ENCODE measurements at regions not wholly inside any gene's neighbourhood (a gene's known extent, or its start where the extent isn't known, plus 50 kb on each side); places are given as distances from the start of the nearest gene placed in this dataset.

DNA sequence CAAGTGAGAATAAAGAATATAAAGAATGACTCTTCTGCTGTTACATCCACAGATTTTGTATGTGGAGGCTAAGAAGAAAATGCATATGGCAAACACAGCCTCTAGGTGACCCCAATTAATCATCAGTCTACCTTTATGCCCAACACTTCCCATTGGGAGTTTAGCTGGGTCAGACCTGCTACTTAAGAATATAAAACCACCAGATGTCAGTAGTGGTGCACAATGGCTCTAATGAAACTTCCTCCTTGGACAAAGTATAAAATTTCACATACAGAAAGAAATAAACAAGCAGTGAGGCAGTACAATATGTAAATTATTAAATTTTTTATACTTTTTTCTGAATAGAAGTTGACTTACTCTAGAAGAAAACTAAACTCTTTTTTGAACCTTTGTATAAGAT, 539.9 kb downstream of the BRINP1 start:
- H3K4me3 ChIP-seq (ENCODE audit: low read depth, low read length): no peak overlapping the region
- H3K27me3 Mint-ChIP-seq (ENCODE audit: insufficient read depth, unreplicated experiment): no peaks in the 10 kb centered on the region
- H3K27ac Mint-ChIP-seq (ENCODE audit: unreplicated experiment): no peak overlapping the region
- no peak for DNase-seq
- BruUV-seq (replicated peaks): no TSS peak
- TF ChIP-seq, protein P1, sequence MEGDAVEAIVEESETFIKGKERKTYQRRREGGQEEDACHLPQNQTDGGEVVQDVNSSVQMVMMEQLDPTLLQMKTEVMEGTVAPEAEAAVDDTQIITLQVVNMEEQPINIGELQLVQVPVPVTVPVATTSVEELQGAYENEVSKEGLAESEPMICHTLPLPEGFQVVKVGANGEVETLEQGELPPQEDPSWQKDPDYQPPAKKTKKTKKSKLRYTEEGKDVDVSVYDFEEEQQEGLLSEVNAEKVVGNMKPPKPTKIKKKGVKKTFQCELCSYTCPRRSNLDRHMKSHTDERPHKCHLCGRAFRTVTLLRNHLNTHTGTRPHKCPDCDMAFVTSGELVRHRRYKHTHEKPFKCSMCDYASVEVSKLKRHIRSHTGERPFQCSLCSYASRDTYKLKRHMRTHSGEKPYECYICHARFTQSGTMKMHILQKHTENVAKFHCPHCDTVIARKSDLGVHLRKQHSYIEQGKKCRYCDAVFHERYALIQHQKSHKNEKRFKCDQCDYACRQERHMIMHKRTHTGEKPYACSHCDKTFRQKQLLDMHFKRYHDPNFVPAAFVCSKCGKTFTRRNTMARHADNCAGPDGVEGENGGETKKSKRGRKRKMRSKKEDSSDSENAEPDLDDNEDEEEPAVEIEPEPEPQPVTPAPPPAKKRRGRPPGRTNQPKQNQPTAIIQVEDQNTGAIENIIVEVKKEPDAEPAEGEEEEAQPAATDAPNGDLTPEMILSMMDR (IDR thresholded peaks at IDR 0.05; ENCODE audit: insufficient read depth in 1 of 2, low read depth in 1 of 2, low read length in 1 of 2, severe bottlenecking in 1 of 2, unreplicated experiment in 1 of 2): peak in 1 of 2 experiments; percentile 2
- no peaks in the 10 kb centered on the region for H3K9me3 ChIP-seq
- H3K4me3 Mint-ChIP-seq (ENCODE audit: unreplicated experiment): no peak overlapping the region
- CTCF ChIA-PET: no interaction called here
- H3K27me3 ChIP-seq (replicated peaks; ENCODE audit: control insufficient read depth, insufficient read depth, low read length): no peaks in the 10 kb centered on the region
- intact Hi-C loops (cut with micrococcal nuclease; ENCODE audit: unreplicated experiment): loop anchor here (2.0 kb wide), 1 partner anchor 461 kb away; no protein-coding TSS in a partner anchor
- no peaks in the 10 kb centered on the region for H3K4me1 Mint-ChIP-seq (ENCODE audit: low read depth, unreplicated experiment)
- POLR2A ChIA-PET: no interaction called here
- H3K36me3 ChIP-seq (ENCODE audit: control insufficient read depth, insufficient read depth, low read length): no peaks in the 10 kb centered on the region
- no peaks in the 10 kb centered on the region for H3K36me3 Mint-ChIP-seq (ENCODE audit: insufficient read depth, unreplicated experiment)
- no peaks in the 10 kb centered on the region for H3K9me3 Mint-ChIP-seq (ENCODE audit: unreplicated experiment)
- no peaks in the 10 kb centered on the region for H3K4me1 ChIP-seq

DNA sequence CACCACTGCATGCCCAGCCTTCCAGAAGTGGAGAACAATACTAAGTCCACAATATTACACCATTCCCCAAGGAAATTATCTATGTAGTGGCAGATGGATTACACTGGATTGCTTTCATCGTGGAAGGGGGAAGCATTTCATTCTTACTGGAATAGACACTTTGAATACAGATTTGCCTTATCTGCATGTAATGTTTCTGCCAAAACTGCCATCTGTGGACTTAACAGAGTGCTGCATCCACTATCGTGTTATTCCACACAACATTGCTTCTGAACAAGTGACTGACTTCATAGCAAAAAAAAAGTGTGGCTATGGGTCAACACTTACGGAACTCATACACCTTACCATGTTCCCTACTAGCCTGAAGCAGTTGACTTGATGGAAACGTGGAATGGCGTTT, 536.9 kb downstream of the BRINP1 start:
- H3K4me3 ChIP-seq (ENCODE audit: low read depth, low read length): no peak overlapping the region
- H3K9me3 ChIP-seq: no peaks in the 10 kb centered on the region
- H3K27me3 ChIP-seq (replicated peaks; ENCODE audit: control insufficient read depth, insufficient read depth, low read length): no peaks in the 10 kb centered on the region
- Mint-ChIP-seq H3K27me3 (ENCODE audit: insufficient read depth, unreplicated experiment) (no peaks in the 10 kb centered on the region), H3K36me3 (ENCODE audit: insufficient read depth, unreplicated experiment) (no peaks in the 10 kb centered on the region), H3K4me1 (ENCODE audit: low read depth, unreplicated experiment) (no peaks in the 10 kb centered on the region), H3K9me3 (ENCODE audit: unreplicated experiment) (peaks cover 10% of the 10 kb centered on the region), H3K4me3 (ENCODE audit: unreplicated experiment) (no peak overlapping the region), H3K27ac (ENCODE audit: unreplicated experiment) (no peak overlapping the region)
- no peaks in the 10 kb centered on the region for H3K36me3 ChIP-seq (ENCODE audit: control insufficient read depth, insufficient read depth, low read length)
- H3K4me1 ChIP-seq: no peaks in the 10 kb centered on the region
- TF ChIP-seq, protein P1 (IDR thresholded peaks at IDR 0.05; ENCODE audit: insufficient read depth in 1 of 2, low read depth in 1 of 2, low read length in 1 of 2, severe bottlenecking in 1 of 2, unreplicated experiment in 1 of 2): no peak
- ChIA-PET POLR2A (no interaction called here), CTCF (no interaction called here)
- intact Hi-C loops (cut with micrococcal nuclease; ENCODE audit: unreplicated experiment): no loop called here
- DNase-seq: no peak
- no TSS peak for BruUV-seq (replicated peaks)

DNA sequence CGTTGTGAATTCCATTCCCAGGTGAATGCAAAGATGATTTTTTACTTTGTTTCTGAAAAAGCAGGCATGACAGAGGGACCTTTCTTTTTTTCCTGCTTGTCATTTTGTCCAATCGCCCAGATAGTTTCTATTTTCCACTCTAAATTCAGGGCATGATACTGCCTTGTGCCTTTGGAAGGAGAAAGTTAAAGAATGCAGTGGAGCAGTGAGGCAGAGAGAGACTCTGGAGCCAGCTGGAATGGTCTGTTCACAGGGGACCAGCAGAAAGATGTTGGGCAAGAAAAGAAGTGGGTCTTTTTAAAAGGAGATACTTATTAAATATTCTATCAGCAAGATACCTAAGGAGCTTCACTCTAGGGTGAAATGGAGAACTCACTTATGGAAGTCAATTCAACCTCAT, 532.3 kb downstream of the BRINP1 start:
- Mint-ChIP-seq H3K4me1 (ENCODE audit: low read depth, unreplicated experiment) (no peaks in the 10 kb centered on the region), H3K36me3 (ENCODE audit: insufficient read depth, unreplicated experiment) (no peaks in the 10 kb centered on the region), H3K9me3 (ENCODE audit: unreplicated experiment) (peaks cover 10% of the 10 kb centered on the region), H3K27me3 (ENCODE audit: insufficient read depth, unreplicated experiment) (no peaks in the 10 kb centered on the region), H3K27ac (ENCODE audit: unreplicated experiment) (no peak overlapping the region), H3K4me3 (ENCODE audit: unreplicated experiment) (no peak overlapping the region)
- TF ChIP-seq, protein P1 (IDR thresholded peaks at IDR 0.05; ENCODE audit: insufficient read depth in 1 of 2, low read depth in 1 of 2, low read length in 1 of 2, severe bottlenecking in 1 of 2, unreplicated experiment in 1 of 2): no peak
- Histone ChIP-seq H3K27me3 (replicated peaks; ENCODE audit: control insufficient read depth, insufficient read depth, low read length) (no peaks in the 10 kb centered on the region), H3K4me1 (no peaks in the 10 kb centered on the region), H3K36me3 (ENCODE audit: control insufficient read depth, insufficient read depth, low read length) (no peaks in the 10 kb centered on the region), H3K9me3 (no peaks in the 10 kb centered on the region), H3K4me3 (ENCODE audit: low read depth, low read length) (no peak overlapping the region)
- ChIA-PET CTCF (no interaction called here), POLR2A (no interaction called here)
- DNase-seq: no peak
- no TSS peak for BruUV-seq (replicated peaks)
- intact Hi-C loops (cut with micrococcal nuclease; ENCODE audit: unreplicated experiment): no loop called here

All from Caco-2 (cell line).